Thoracic aorta (tissue), 2 donors: ENCODE measurements at regions not wholly inside any gene's neighbourhood (a gene's known extent, or its start where the extent isn't known, plus 50 kb on each side); places are given as distances from the start of the nearest gene placed in this dataset.

Source experiments
- ATAC-seq: fragments of 150-250 bp; one replicate; pipeline ENCODE4 v1.8.0; 2017; ENCODE audit warnings: low read depth; ENCODE audit not compliant: insufficient number of reproducible peaks, low FRiP score
- DNase-seq: peaks from one replicate; pipeline ENCODE4 v3.0.0-alpha.2; 2020; ENCODE audit warnings: low spot score
- H3K27ac ChIP-seq, 2 donors: fragments of 200-600 bp; sonication (generic); 1 replicate in 1 of 2; 2 replicates in 1 of 2; pipeline ENCODE4 v1.5.1; 2016; ENCODE audit warnings: mild to moderate bottlenecking in 2 of 2, moderate library complexity in 2 of 2
- H3K27me3 ChIP-seq: fragments of 200-600 bp; sonication (generic); replicated peaks from 2 replicates; pipeline ENCODE4 v1.6.0; 2016; ENCODE audit warnings: mild to moderate bottlenecking; ENCODE audit not compliant: insufficient read depth
- H3K36me3 ChIP-seq: fragments of 200-600 bp; sonication (generic); one replicate; pipeline ENCODE4 v1.5.1; 2016
- H3K4me1 ChIP-seq, 2 donors: fragments of 200-600 bp; sonication (generic); 1 replicate in 1 of 2; 2 replicates in 1 of 2; pipeline versions ENCODE4 v1.5.1 to v1.6.0; 2016; ENCODE audit warnings: low read depth in 2 of 2, mild to moderate bottlenecking in 1 of 2; ENCODE audit not compliant: control insufficient read depth in 1 of 2
- H3K4me3 ChIP-seq: fragments of 200-600 bp; sonication (generic); 2 replicates; pipeline ENCODE4 v1.5.1; 2016; ENCODE audit warnings: mild to moderate bottlenecking
- H3K9me3 ChIP-seq: fragments of 200-600 bp; sonication (generic); 2 replicates; pipeline ENCODE4 v1.5.1; 2016
- TF ChIP-seq, protein P1 (sequence below): fragments of 200-600 bp; sonication (generic); IDR thresholded peaks from one replicate; pipeline ENCODE4 v1.5.1; 2019; ENCODE audit warnings: antibody characterized with exemption

DNA sequence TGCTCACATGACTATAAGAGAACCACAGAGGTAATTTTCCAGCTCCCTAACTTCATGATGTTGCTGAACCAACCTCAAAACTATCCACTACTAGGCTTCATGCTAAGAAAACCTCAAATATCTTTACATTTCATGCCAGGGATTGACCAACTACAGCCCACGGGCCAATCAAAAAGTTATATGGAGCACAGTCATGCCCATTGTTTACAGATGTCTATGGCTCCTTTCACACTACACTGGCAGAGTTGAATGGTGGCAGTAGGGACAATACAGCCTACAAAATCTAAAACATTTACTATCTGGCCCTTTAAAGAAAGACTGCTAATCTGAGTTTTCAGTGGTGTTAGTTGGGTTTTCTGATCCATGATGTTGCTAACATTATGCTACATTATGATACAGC lies 154.8 kb downstream of the TM2D1 start:
- no peak overlapping the region for H3K4me3 ChIP-seq
- no peaks in the 10 kb centered on the region for H3K27me3 ChIP-seq
- ATAC-seq (no peak), DNase-seq (no peak)
- no peaks in the 10 kb centered on the region for H3K36me3 ChIP-seq
- H3K4me1 ChIP-seq, result no peaks in the 10 kb centered on the region
- H3K27ac ChIP-seq, result no peak overlapping the region
- peaks cover 17% of the 10 kb centered on the region for H3K9me3 ChIP-seq
- TF ChIP-seq, protein P1, sequence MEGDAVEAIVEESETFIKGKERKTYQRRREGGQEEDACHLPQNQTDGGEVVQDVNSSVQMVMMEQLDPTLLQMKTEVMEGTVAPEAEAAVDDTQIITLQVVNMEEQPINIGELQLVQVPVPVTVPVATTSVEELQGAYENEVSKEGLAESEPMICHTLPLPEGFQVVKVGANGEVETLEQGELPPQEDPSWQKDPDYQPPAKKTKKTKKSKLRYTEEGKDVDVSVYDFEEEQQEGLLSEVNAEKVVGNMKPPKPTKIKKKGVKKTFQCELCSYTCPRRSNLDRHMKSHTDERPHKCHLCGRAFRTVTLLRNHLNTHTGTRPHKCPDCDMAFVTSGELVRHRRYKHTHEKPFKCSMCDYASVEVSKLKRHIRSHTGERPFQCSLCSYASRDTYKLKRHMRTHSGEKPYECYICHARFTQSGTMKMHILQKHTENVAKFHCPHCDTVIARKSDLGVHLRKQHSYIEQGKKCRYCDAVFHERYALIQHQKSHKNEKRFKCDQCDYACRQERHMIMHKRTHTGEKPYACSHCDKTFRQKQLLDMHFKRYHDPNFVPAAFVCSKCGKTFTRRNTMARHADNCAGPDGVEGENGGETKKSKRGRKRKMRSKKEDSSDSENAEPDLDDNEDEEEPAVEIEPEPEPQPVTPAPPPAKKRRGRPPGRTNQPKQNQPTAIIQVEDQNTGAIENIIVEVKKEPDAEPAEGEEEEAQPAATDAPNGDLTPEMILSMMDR, result no peak

DNA sequence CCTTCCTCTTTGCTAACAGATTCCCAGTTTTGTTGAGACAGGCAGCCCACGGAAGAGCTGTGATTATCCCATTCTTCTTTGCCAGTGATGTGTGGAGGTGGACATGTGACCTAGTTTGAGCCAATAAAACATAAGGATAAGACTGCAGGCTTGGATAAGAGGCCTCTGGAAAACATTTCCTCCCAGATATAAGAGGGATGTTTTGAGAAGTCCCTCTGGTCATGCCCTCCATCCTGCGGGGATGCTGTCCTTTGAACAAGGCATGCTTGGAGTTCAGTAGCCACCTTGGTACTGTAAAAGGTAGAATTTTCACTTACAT lies 155.7 kb downstream of the TM2D1 start:
- ATAC-seq (no peak), DNase-seq (no peak)
- Histone ChIP-seq H3K36me3 (no peaks in the 10 kb centered on the region), H3K4me3 (no peak overlapping the region), H3K9me3 (peaks cover 17% of the 10 kb centered on the region), H3K27me3 (no peaks in the 10 kb centered on the region), H3K27ac (no peak overlapping the region), H3K4me1 (no peaks in the 10 kb centered on the region)
- TF ChIP-seq, protein P1, result no peak

DNA sequence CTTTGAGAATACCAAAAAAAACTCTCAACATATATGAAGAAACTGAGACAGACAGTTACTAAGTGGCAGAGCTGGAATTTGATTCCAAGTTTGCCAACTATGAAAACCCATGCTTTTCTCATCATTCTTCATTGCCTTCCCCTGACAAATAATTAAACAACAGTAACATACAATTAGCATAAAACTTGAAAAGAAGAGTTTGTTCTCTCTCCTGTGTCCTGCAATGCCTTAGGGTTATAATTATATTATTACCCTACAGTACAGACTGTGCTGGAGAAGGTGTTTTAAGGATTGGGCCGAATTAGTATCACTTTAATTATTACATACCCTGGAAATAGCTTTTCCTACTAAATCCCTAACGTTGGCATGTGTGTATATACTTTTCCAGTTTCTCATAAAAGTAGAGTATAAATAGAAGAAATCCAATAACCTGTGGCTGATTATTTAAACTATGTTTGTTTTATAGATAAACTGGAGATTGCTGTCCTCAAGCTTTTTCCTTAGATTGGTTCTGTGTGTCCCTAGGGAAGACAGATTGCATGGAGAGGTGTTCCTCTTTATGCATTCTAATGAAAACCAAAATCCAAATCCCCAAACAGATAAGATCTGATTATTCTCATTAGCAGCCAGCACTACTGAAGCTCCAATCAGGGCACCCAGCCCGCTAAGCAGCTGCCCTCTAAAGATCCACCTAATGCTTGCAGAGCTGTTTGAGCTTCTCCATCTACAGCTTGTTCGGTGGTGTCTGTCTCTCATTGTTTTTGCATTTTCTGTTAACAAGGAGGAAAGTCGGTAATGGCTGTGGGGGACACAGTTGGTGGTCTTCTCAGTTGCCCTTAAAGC lies 156.3 kb downstream of the TM2D1 start:
- H3K27me3 ChIP-seq, result no peaks in the 10 kb centered on the region
- ATAC-seq (no peak), DNase-seq (no peak)
- no peaks in the 10 kb centered on the region for H3K36me3 ChIP-seq
- TF ChIP-seq, protein P1, result no peak
- no peak overlapping the region for H3K27ac ChIP-seq
- H3K4me3 ChIP-seq, result no peak overlapping the region
- peaks cover 17% of the 10 kb centered on the region for H3K9me3 ChIP-seq
- no peaks in the 10 kb centered on the region for H3K4me1 ChIP-seq

DNA sequence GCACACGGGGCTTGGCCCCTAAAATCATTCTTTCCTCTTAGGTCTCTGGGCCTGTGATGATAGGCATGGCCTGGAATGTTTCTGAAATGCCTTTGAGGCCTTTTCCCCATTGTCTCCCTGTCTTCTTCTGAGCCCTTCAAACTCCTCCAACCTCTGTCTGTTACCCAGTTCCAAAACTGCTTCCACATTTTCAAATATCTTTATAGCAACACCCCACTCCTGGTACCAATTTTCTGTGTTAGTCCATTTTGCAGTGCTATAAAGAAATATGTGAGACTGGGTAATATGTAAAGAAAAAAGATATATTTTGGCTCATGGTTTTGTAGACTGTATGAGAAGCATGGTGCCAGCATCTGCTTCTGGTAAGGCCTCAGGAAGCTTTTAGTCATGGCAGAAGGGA lies 158.8 kb downstream of the TM2D1 start:
- Histone ChIP-seq H3K36me3 (no peaks in the 10 kb centered on the region), H3K9me3 (peaks cover 17% of the 10 kb centered on the region), H3K4me3 (no peak overlapping the region), H3K4me1 (no peaks in the 10 kb centered on the region), H3K27ac (no peak overlapping the region), H3K27me3 (no peaks in the 10 kb centered on the region)
- ATAC-seq (no peak), DNase-seq (no peak)
- TF ChIP-seq, protein P1, result no peak

DNA sequence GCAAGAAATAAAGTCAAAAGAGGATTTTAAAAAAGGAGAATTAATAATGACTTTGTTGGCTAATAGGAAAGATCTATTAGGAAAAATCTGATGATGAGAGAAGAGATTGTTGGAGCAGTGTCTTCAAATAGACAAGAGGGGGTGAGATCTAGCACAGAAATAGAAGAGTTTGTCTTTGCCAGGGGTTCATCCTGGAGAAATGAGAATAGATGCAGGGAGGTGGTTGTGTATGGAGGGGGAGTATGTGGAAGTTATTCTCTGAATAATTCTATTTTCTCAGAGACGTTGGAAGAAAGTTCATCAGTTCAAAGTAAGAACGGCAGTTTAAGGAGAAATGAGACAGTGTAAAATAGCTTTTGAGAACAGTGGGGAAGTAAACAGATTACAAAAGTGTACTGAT lies 161.3 kb downstream of the TM2D1 start:
- DNase-seq (no peak), ATAC-seq (no peak)
- TF ChIP-seq, protein P1, result no peak
- no peak overlapping the region for H3K4me3 ChIP-seq
- no peaks in the 10 kb centered on the region for H3K36me3 ChIP-seq
- no peaks in the 10 kb centered on the region for H3K4me1 ChIP-seq
- H3K27ac ChIP-seq, result no peak overlapping the region
- H3K27me3 ChIP-seq, result no peaks in the 10 kb centered on the region
- H3K9me3 ChIP-seq, result peaks cover 17% of the 10 kb centered on the region
